ENCODE measurements at regions not wholly inside any gene's neighbourhood (a gene's known extent, or its start where the extent isn't known, plus 50 kb on each side); places are given as distances from the start of the nearest gene placed in this dataset.

GRCh38 chrX:3780564-3780963 lies 67.1 kb upstream of the PRKX start:
- H3K27ac Mint-ChIP-seq: no peak overlapping the region
- H3K36me3 Mint-ChIP-seq (ENCODE audit: low read depth): no peaks in the 10 kb centered on the region
- ATAC-seq (replicated peaks): no peak
- no peak overlapping the region for H3K4me3 Mint-ChIP-seq
- no peaks in the 10 kb centered on the region for H3K9me3 Mint-ChIP-seq
- H3K27me3 Mint-ChIP-seq: no peaks in the 10 kb centered on the region
- H3K4me1 Mint-ChIP-seq: no peaks in the 10 kb centered on the region

GRCh38 chrX:3779546-3779945 lies 66.1 kb upstream of the PRKX start:
- H3K36me3 Mint-ChIP-seq (ENCODE audit: low read depth): no peaks in the 10 kb centered on the region
- no peaks in the 10 kb centered on the region for H3K4me1 Mint-ChIP-seq
- H3K27me3 Mint-ChIP-seq: no peaks in the 10 kb centered on the region
- ATAC-seq (replicated peaks): no peak
- no peaks in the 10 kb centered on the region for H3K9me3 Mint-ChIP-seq
- no peak overlapping the region for H3K27ac Mint-ChIP-seq
- H3K4me3 Mint-ChIP-seq: peak overlapping the region; percentile 50

GRCh38 chrX:3777416-3777815 lies 64.0 kb upstream of the PRKX start:
- peak overlapping the region; percentile 74 for H3K27ac Mint-ChIP-seq
- H3K27me3 Mint-ChIP-seq: no peaks in the 10 kb centered on the region
- no peaks in the 10 kb centered on the region for H3K4me1 Mint-ChIP-seq
- peak overlapping the region; percentile 42 for H3K4me3 Mint-ChIP-seq
- no peaks in the 10 kb centered on the region for H3K36me3 Mint-ChIP-seq (ENCODE audit: low read depth)
- H3K9me3 Mint-ChIP-seq: no peaks in the 10 kb centered on the region
- ATAC-seq (replicated peaks): peak; percentile 24

GRCh38 chrX:3771766-3772165 lies 58.3 kb upstream of the PRKX start:
- Mint-ChIP-seq H3K27me3 (no peaks in the 10 kb centered on the region), H3K36me3 (ENCODE audit: low read depth) (no peaks in the 10 kb centered on the region), H3K9me3 (no peaks in the 10 kb centered on the region), H3K4me3 (no peak overlapping the region), H3K4me1 (no peaks in the 10 kb centered on the region), H3K27ac (no peak overlapping the region)
- ATAC-seq (replicated peaks): no peak

GRCh38 chrX:3768881-3769280 lies 55.4 kb upstream of the PRKX start:
- H3K4me1 Mint-ChIP-seq: no peaks in the 10 kb centered on the region
- no peaks in the 10 kb centered on the region for H3K36me3 Mint-ChIP-seq (ENCODE audit: low read depth)
- no peak overlapping the region for H3K4me3 Mint-ChIP-seq

More at GRCh38 chrX:3768881-3769280, 55.4 kb upstream of the PRKX start:
- ATAC-seq (replicated peaks): no peak
- Mint-ChIP-seq H3K9me3 (no peaks in the 10 kb centered on the region), H3K27ac (no peak overlapping the region), H3K27me3 (no peaks in the 10 kb centered on the region)

Data from activated T-helper 17 cell treated with anti-CD3 and anti-CD28 coated beads, Interleukin-2, amount 50 U/mL, for 72 hours (primary cell).